Brain pericyte (primary cell): ENCODE measurements at regions not wholly inside any gene's neighbourhood (a gene's known extent, or its start where the extent isn't known, plus 50 kb on each side); places are given as distances from the start of the nearest gene placed in this dataset.

ENCODE experiments used
- DNase-seq: peaks from one replicate; pipeline ENCODE4 v3.0.0-alpha.2; 2012; ENCODE audit warnings: low read depth, low spot score

- no peak for DNase-seq
Measured at GRCh38 chr4:38559374-38559773, 104.6 kb upstream of the KLF3 start.

GRCh38 chr4:38560340-38560739, 103.7 kb upstream of the KLF3 start:
- no peak for DNase-seq

- DNase-seq, result no peak
Measured at GRCh38 chr4:38560768-38561558, 103.0 kb upstream of the KLF3 start.

- no peak for DNase-seq
Measured at GRCh38 chr4:38562751-38563198, 101.2 kb upstream of the KLF3 start.

GRCh38 chr4:38563707-38564495, 100.1 kb upstream of the KLF3 start:
- no peak for DNase-seq

- DNase-seq, result no peak
Measured at GRCh38 chr4:38565271-38566199, 98.5 kb upstream of the KLF3 start.

GRCh38 chr4:38566806-38567398, 97.1 kb upstream of the KLF3 start:
- no peak for DNase-seq

- no peak for DNase-seq
Measured at GRCh38 chr4:38567457-38567856, 96.5 kb upstream of the KLF3 start.

- DNase-seq, result no peak
Measured at GRCh38 chr4:38568768-38569167, 95.2 kb upstream of the KLF3 start.

GRCh38 chr4:38570647-38571276, 93.2 kb upstream of the KLF3 start:
- no peak for DNase-seq

GRCh38 chr4:38572793-38573192, 91.2 kb upstream of the KLF3 start:
- DNase-seq, result no peak

GRCh38 chr4:38574559-38575333, 89.3 kb upstream of the KLF3 start:
- no peak for DNase-seq

GRCh38 chr4:38576767-38577166, 87.2 kb upstream of the KLF3 start:
- no peak for DNase-seq

- no peak for DNase-seq
Measured at GRCh38 chr4:38577462-38577861, 86.5 kb upstream of the KLF3 start.

GRCh38 chr4:38581426-38582106, 82.4 kb upstream of the KLF3 start:
- no peak for DNase-seq

GRCh38 chr4:38582445-38582844, 81.6 kb upstream of the KLF3 start:
- no peak for DNase-seq

- DNase-seq, result no peak
Measured at GRCh38 chr4:38582889-38583470, 81.0 kb upstream of the KLF3 start.

- DNase-seq, result no peak
Measured at GRCh38 chr4:38585871-38586270, 78.1 kb upstream of the KLF3 start.

- DNase-seq, result no peak
Measured at GRCh38 chr4:38587106-38587505, 76.9 kb upstream of the KLF3 start.
